Esophagus muscularis mucosa (tissue), 4 donors: ENCODE measurements at regions not wholly inside any gene's neighbourhood (a gene's known extent, or its start where the extent isn't known, plus 50 kb on each side); places are given as distances from the start of the nearest gene placed in this dataset.

Experiments
- CTCF ChIP-seq, 3 experiments: fragments of 200-600 bp in 2 of 3; fragments of 450-650 bp in 1 of 3; sonication (generic) in 2 of 3; IDR thresholded peaks; one replicate each; pipeline ENCODE4 v1.5.1; 2017 to 2019; ENCODE audit warnings: antibody characterized with exemption in 3 of 3, mild to moderate bottlenecking in 2 of 3, moderate library complexity in 1 of 3
- EP300 ChIP-seq: sonication (generic); formaldehyde crosslinking; IDR thresholded peaks from one replicate; pipeline ENCODE4 v1.6.1; 2017; ENCODE audit warnings: antibody characterized with exemption
- POLR2A ChIP-seq: fragments of 450-650 bp; IDR thresholded peaks from one replicate; pipeline ENCODE4 v1.6.1; 2017; ENCODE audit warnings: antibody characterized with exemption, moderate library complexity, mild to moderate bottlenecking, low read depth
- POLR2AphosphoS5 ChIP-seq, 2 donors: sonication (generic); formaldehyde crosslinking; IDR thresholded peaks; one replicate each; pipeline ENCODE4 v1.6.1; 2017; ENCODE audit warnings: antibody characterized with exemption in 2 of 2

- TF ChIP-seq POLR2A (no peak), EP300 (no peak), CTCF (IDR thresholded peaks at IDR 0.05) (no peak), POLR2AphosphoS5 (IDR thresholded peaks at IDR 0.05) (no peak)
Measured at GRCh38 chr2:196291426-196291825, 120.0 kb upstream of the STK17B start.
